MCF 10A (cell line): ENCODE measurements at regions not wholly inside any gene's neighbourhood (a gene's known extent, or its start where the extent isn't known, plus 50 kb on each side); places are given as distances from the start of the nearest gene placed in this dataset.
"Not testable (repeated sequence)": the region's sequence is repeated elsewhere in the genome, so short reads cannot be mapped to it uniquely, and the experiment has no call there.

ENCODE experiments used
- BruUV-seq: library from RNA; stranded (reverse); fragments of 400-500 nt; replicated peaks from 2 replicates; lab custom pipeline; 2021; lab: Mats Ljungman, UMichigan
- CTCF ChIA-PET: fragments of 300-600 bp; sonication (Branson Sonifier 250); formaldehyde crosslinking; extraction: SDS; loops from one replicate; lab custom pipeline; 2021; ENCODE audit warnings: antibody characterized with exemption, inconsistent platforms; lab: Yijun Ruan, JAX
- POLR2A ChIA-PET: fragments of 300-600, 350-650 bp; sonication (Branson Sonifier 250); formaldehyde crosslinking; extraction: SDS; loops from one replicate; lab custom pipeline; 2020; ENCODE audit warnings: antibody characterized with exemption, inconsistent platforms; lab: Yijun Ruan, JAX
- DNase-seq: peaks from one replicate; pipeline ENCODE4 v3.0.0-alpha.2; 2018; ENCODE audit not compliant: unreplicated experiment
- H3K27ac Mint-ChIP-seq: one replicate; pipeline ENCODE4 v1.8.0; 2022; ENCODE audit warnings: mild to moderate bottlenecking, low read depth, mixed read lengths; ENCODE audit not compliant: unreplicated experiment
- H3K27me3 Mint-ChIP-seq: one replicate; pipeline ENCODE4 v1.8.0; 2022; ENCODE audit warnings: mixed read lengths; ENCODE audit not compliant: insufficient read depth, unreplicated experiment
- H3K36me3 Mint-ChIP-seq: one replicate; pipeline ENCODE4 v1.8.0; 2022; ENCODE audit warnings: mild to moderate bottlenecking, moderate library complexity, mixed read lengths; ENCODE audit not compliant: insufficient read depth, unreplicated experiment
- H3K4me1 Mint-ChIP-seq: one replicate; pipeline ENCODE4 v1.8.0; 2022; ENCODE audit warnings: mixed read lengths; ENCODE audit not compliant: insufficient read depth, unreplicated experiment
- H3K4me3 Mint-ChIP-seq: one replicate; pipeline ENCODE4 v1.8.0; 2022; ENCODE audit warnings: mild to moderate bottlenecking, moderate library complexity, mixed read lengths; ENCODE audit not compliant: unreplicated experiment
- H3K9me3 Mint-ChIP-seq: one replicate; pipeline ENCODE4 v1.8.0; 2022; ENCODE audit warnings: mixed read lengths; ENCODE audit not compliant: unreplicated experiment
- CTCF ChIP-seq: fragments of 200-600 bp; IDR thresholded peaks from one replicate; pipeline ENCODE4 v1.8.0; 2022; ENCODE audit warnings: antibody characterized with exemption, mild to moderate bottlenecking; ENCODE audit not compliant: unreplicated experiment
- intact Hi-C: fragments of 100-400 bp; cut with micrococcal nuclease; formaldehyde crosslinking; loops from 2 replicates; pipeline ENCODE4 v1.14.1; 2022

DNA sequence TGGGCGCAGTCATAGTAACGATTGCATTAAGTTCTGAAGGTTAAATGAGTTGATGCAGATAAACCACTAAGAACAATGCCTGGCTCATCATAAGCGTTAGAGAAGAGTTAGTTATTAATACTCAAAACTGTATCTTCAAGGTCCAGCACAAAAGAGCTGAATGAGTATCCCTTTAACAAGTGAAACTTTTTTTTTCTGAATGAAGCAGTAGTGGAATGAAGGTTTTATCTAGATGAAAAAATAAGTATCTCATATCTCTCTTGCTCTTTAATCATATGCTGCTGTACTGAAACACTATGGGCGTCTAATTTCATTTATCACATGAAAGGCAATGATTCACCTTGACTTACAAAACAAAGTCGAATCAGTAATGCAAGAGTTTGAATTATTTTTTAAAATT is 207.4 kb downstream of the BCAS1 start:
- ChIA-PET POLR2A (interaction anchor here (0.7 to 4.6 kb wide), 4 partner anchors 12 to 240 kb away, joined by 3 to 29 read pairs (median 3); no protein-coding TSS in a partner anchor), CTCF (interaction anchor here (1.0 to 1.5 kb wide), 2 partner anchors 35 to 53 kb away, joined by 3 to 4 read pairs; no protein-coding TSS in a partner anchor)
- DNase-seq, BruUV-seq, H3K36me3 Mint-ChIP-seq, H3K9me3 Mint-ChIP-seq, intact Hi-C loops, H3K27ac Mint-ChIP-seq, H3K27me3 Mint-ChIP-seq, H3K4me3 Mint-ChIP-seq: not testable (repeated sequence)
- H3K4me1 Mint-ChIP-seq, result peaks cover 27% of the 10 kb centered on the region

GRCh38 chr20:53862490-53862889 is 207.9 kb downstream of the BCAS1 start:
- peaks cover 21% of the 10 kb centered on the region for H3K4me1 Mint-ChIP-seq
- H3K9me3 Mint-ChIP-seq, DNase-seq, intact Hi-C loops, H3K27me3 Mint-ChIP-seq, H3K36me3 Mint-ChIP-seq, H3K27ac Mint-ChIP-seq, BruUV-seq, H3K4me3 Mint-ChIP-seq: not testable (repeated sequence)
- POLR2A ChIA-PET, result interaction anchor here (0.7 to 1.1 kb wide), 4 partner anchors 11 to 240 kb away, joined by 3 read pairs; no protein-coding TSS in a partner anchor
- CTCF ChIA-PET, result interaction anchor here (1.0 to 1.3 kb wide), 2 partner anchors 32 to 53 kb away, joined by 3 to 5 read pairs; no protein-coding TSS in a partner anchor

GRCh38 chr20:53862136-53862397 is 208.3 kb downstream of the BCAS1 start:
- H3K4me1 Mint-ChIP-seq, result peaks cover 17% of the 10 kb centered on the region
- H3K27ac Mint-ChIP-seq, H3K4me3 Mint-ChIP-seq, DNase-seq, H3K27me3 Mint-ChIP-seq, H3K36me3 Mint-ChIP-seq, H3K9me3 Mint-ChIP-seq, BruUV-seq, intact Hi-C loops: not testable (repeated sequence)
- POLR2A ChIA-PET, result interaction anchor here (0.8 kb wide), 1 partner anchor 31 kb away, joined by 3 read pairs; no protein-coding TSS in a partner anchor
- CTCF ChIA-PET, result interaction anchor here (1.2 to 1.3 kb wide), 4 partner anchors 9 to 55 kb away, joined by 3 to 5 read pairs (median 4); no protein-coding TSS in a partner anchor

GRCh38 chr20:53859684-53860083 is 210.7 kb downstream of the BCAS1 start:
- H3K27me3 Mint-ChIP-seq, result no peaks in the 10 kb centered on the region
- ChIA-PET CTCF (interaction anchor here (0.8 to 1.2 kb wide), 2 partner anchors 66 to 281 kb away, joined by 3 read pairs; no protein-coding TSS in a partner anchor), POLR2A (interaction anchor here (0.6 to 4.6 kb wide), 5 partner anchors 8 to 56 kb away, joined by 3 to 19 read pairs (median 3); no protein-coding TSS in a partner anchor)
- no peaks in the 10 kb centered on the region for H3K9me3 Mint-ChIP-seq
- BruUV-seq, result no TSS peak
- intact Hi-C loops, result no loop called here
- no peak for DNase-seq
- H3K36me3 Mint-ChIP-seq, result no peaks in the 10 kb centered on the region
- no peaks in the 10 kb centered on the region for H3K4me1 Mint-ChIP-seq
- H3K4me3 Mint-ChIP-seq, result no peak overlapping the region
- no peak overlapping the region for H3K27ac Mint-ChIP-seq
- TF ChIP-seq CTCF, result no peak

GRCh38 chr20:53859009-53859408 is 211.4 kb downstream of the BCAS1 start:
- ChIA-PET POLR2A (interaction anchor here (0.6 to 4.6 kb wide), 3 partner anchors 15 to 56 kb away, joined by 3 to 19 read pairs (median 4); no protein-coding TSS in a partner anchor), CTCF (interaction anchor here (0.6 to 1.2 kb wide), 2 partner anchors 31 to 281 kb away, joined by 3 read pairs; no protein-coding TSS in a partner anchor)
- intact Hi-C loops, H3K9me3 Mint-ChIP-seq, H3K4me3 Mint-ChIP-seq, H3K4me1 Mint-ChIP-seq, BruUV-seq, H3K27ac Mint-ChIP-seq, H3K36me3 Mint-ChIP-seq, H3K27me3 Mint-ChIP-seq, DNase-seq: not testable (repeated sequence)

DNA sequence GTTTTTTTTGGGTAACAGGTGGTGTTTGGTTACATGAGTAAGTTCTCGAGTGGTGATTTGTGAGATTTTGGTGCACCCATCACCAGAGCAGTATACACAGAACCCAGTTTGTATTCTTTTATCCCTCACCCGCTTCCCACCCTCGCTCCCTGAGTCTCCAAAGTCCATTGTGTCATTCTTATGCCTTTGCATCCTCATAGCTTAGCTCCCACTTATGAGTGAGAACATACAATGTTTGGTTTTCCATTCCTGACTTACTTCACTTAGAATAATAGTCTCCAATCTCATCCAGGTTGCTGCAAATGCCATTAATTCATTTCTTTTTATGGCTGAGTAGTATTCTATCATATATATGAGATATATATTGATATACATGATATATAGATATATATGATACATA is 211.9 kb downstream of the BCAS1 start:
- DNase-seq, BruUV-seq, H3K9me3 Mint-ChIP-seq, H3K36me3 Mint-ChIP-seq, H3K4me1 Mint-ChIP-seq, H3K27ac Mint-ChIP-seq, intact Hi-C loops, H3K27me3 Mint-ChIP-seq, H3K4me3 Mint-ChIP-seq: not testable (repeated sequence)
- ChIA-PET POLR2A (interaction anchor here (4.6 kb wide), 1 partner anchor 30 kb away, joined by 19 read pairs; no protein-coding TSS in a partner anchor), CTCF (interaction anchor here (0.6 to 1.2 kb wide), 4 partner anchors 31 to 349 kb away, joined by 3 to 6 read pairs (median 3); no protein-coding TSS in a partner anchor)
